T-helper 2 cell treated with Interferon-gamma antibody and Interleukin-4, amounts not matched to agents 5 μg/mL and 100 μg/mL, for 36 hours (primary cell): ENCODE measurements at regions not wholly inside any gene's neighbourhood (a gene's known extent, or its start where the extent isn't known, plus 50 kb on each side); places are given as distances from the start of the nearest gene placed in this dataset.

Experiments
- DNase-seq: peaks from one replicate; pipeline ENCODE4 v3.0.0; 2021; ENCODE audit warnings: low spot score
- H3K27ac Mint-ChIP-seq: one replicate; pipeline ENCODE4 v1.8.0; 2021; ENCODE audit warnings: mild to moderate bottlenecking, mixed read lengths
- H3K27me3 Mint-ChIP-seq: one replicate; pipeline ENCODE4 v1.8.0; 2021; ENCODE audit warnings: low read depth, mixed read lengths
- H3K36me3 Mint-ChIP-seq: one replicate; pipeline ENCODE4 v1.8.0; 2021; ENCODE audit warnings: low read depth, mixed read lengths
- H3K4me1 Mint-ChIP-seq: one replicate; pipeline ENCODE4 v1.8.0; 2021; ENCODE audit warnings: low read depth, mixed read lengths
- H3K4me3 Mint-ChIP-seq: one replicate; pipeline ENCODE4 v1.8.0; 2022; ENCODE audit warnings: mild to moderate bottlenecking, moderate library complexity, mixed read lengths
- H3K9me3 Mint-ChIP-seq: one replicate; pipeline ENCODE4 v1.8.0; 2021; ENCODE audit warnings: mixed read lengths

DNA sequence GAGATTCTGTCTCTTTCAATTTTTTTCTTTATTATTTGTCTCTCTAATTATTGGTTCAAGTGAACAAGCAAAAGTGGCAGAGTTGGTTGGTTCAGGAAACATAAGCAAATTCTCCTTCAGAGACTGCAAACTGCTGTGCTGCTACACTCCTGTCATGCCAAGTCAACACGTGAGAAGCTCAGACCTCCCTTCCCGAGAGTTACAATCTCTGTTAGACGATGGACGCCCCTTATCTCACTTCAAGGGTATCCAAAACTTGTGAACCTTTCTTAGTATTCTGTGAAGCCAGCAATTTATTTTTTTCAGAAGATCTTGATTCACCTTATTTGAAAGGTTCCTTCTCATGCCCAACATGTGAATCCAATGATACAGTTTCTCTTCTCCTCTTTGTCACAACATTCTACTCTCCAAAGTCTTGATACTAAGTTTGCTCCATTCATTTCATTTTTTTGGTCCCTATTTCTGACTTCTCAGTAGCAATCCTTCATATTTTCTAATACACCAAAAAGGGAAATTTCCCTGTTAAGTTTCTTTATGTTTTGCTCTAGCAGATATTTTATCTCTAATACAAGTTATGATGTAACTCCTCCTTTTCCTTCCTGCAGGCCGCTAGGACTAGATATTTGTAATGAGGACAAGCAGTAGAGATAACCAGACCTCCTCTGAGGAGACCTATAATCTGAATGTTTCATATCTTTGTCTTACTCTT is 448.8 kb upstream of the CITED2 start:
- no peak overlapping the region for H3K4me3 Mint-ChIP-seq
- no peak for DNase-seq
- H3K36me3 Mint-ChIP-seq, result no peaks in the 10 kb centered on the region
- no peaks in the 10 kb centered on the region for H3K9me3 Mint-ChIP-seq
- no peak overlapping the region for H3K27ac Mint-ChIP-seq
- peaks cover 4% of the 10 kb centered on the region for H3K27me3 Mint-ChIP-seq
- H3K4me1 Mint-ChIP-seq, result no peaks in the 10 kb centered on the region

DNA sequence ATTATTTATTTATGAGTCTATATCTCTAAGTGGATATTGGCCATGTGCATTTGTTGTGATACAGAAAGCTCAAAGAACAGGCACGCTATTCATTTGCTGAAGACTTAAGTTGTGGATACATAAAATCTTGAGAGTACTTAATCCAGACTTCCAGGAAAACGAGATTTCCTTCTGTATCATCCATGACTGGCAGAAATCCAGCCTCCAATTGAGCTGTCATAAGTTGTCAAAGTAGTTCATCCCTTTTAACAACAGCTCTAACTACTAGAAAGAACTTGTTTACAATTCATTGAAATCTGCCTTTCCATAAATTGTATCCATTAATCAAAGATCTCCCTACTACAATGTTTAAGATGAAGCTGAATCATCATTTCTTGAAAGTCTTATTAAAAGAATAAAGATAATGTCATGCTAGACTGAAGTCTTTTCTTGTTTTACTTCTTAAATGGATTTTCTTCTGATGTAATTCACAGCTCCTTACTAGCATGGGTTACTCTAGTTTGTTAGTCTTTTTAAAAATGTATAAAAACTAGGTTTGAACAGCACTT is 447.3 kb upstream of the CITED2 start:
- Mint-ChIP-seq H3K9me3 (no peaks in the 10 kb centered on the region), H3K27me3 (peaks cover 4% of the 10 kb centered on the region), H3K36me3 (no peaks in the 10 kb centered on the region), H3K4me3 (no peak overlapping the region), H3K4me1 (no peaks in the 10 kb centered on the region), H3K27ac (no peak overlapping the region)
- no peak for DNase-seq

DNA sequence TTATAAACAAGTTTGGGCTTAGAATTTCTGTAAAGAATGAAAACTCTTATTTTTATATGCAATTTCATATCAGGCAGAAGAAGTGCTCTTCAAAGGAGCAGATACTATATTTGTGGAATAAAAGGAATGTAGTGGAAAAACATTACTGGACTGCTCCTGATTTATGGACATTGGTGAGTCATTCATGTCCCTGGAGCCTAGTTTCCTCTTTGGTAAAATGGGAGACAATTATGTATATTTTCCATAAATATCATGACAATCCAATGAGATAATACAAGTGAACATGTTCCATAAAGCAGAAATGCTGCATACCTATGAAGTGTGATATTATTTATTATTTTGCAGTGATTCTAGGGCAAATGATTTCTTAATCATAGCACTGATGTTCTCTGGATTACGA is 445.8 kb upstream of the CITED2 start:
- no peak for DNase-seq

DNA sequence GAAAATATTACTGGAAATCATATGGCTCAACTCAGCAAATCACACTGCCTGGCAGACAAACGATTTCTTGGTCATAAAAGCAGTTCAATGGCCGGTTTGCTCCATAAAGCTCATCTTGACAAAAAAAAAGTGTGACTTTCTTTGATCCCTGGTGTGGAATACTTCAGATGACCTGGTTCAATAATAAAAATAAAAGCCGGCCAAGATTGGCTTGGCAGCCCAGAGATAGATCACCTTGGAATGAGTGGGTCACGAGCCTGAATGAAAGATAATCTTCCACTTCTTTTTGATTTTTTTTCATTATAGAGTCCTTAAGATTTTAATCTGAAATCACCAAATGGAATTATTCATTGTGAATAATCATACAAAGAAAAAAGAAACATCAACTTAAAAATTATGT is 445.3 kb upstream of the CITED2 start:
- H3K27ac Mint-ChIP-seq, result no peak overlapping the region
- DNase-seq, result no peak
- H3K4me1 Mint-ChIP-seq, result no peaks in the 10 kb centered on the region
- H3K27me3 Mint-ChIP-seq, result peaks cover 4% of the 10 kb centered on the region
- H3K4me3 Mint-ChIP-seq, result no peak overlapping the region
- H3K9me3 Mint-ChIP-seq, result no peaks in the 10 kb centered on the region
- H3K36me3 Mint-ChIP-seq, result no peaks in the 10 kb centered on the region

More for the DNA sequence above, 445.8 kb upstream of the CITED2 start:
- H3K4me1 Mint-ChIP-seq, result no peaks in the 10 kb centered on the region
- no peak overlapping the region for H3K27ac Mint-ChIP-seq
- no peaks in the 10 kb centered on the region for H3K36me3 Mint-ChIP-seq
- H3K27me3 Mint-ChIP-seq, result peaks cover 4% of the 10 kb centered on the region
- H3K9me3 Mint-ChIP-seq, result no peaks in the 10 kb centered on the region
- H3K4me3 Mint-ChIP-seq, result no peak overlapping the region

- H3K27ac Mint-ChIP-seq, result no peak overlapping the region
- H3K9me3 Mint-ChIP-seq, result no peaks in the 10 kb centered on the region
- H3K36me3 Mint-ChIP-seq, result no peaks in the 10 kb centered on the region
- H3K27me3 Mint-ChIP-seq, result no peaks in the 10 kb centered on the region
- H3K4me3 Mint-ChIP-seq, result no peak overlapping the region
- DNase-seq, result no peak
- H3K4me1 Mint-ChIP-seq, result no peaks in the 10 kb centered on the region
Measured at GRCh38 chr6:139812939-139813338, 438.5 kb upstream of the CITED2 start.

GRCh38 chr6:139801571-139802321 is 427.3 kb upstream of the CITED2 start:
- H3K9me3 Mint-ChIP-seq, result peaks cover 3% of the 10 kb centered on the region
- no peaks in the 10 kb centered on the region for H3K36me3 Mint-ChIP-seq
- no peak overlapping the region for H3K27ac Mint-ChIP-seq
- no peaks in the 10 kb centered on the region for H3K27me3 Mint-ChIP-seq
- DNase-seq, result no peak
- no peak overlapping the region for H3K4me3 Mint-ChIP-seq
- H3K4me1 Mint-ChIP-seq, result no peaks in the 10 kb centered on the region

DNA sequence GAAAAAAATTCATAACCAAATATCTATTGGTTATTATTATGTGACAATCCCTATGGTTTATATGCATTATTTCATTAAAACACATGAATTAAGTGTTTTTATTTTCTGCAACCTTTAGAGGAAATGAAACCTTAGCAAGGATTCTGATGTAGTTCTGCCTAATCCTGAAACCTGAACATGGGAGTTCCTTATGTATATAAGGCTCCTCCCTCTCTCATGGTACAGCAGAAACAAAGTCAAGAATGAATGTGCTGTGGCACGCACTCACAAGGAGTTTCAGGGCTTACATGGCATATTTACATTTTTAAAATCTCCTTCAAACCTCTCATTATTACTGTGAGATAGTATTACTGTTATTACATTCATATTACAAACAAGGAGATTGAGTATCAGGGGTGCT is 426.4 kb upstream of the CITED2 start:
- Mint-ChIP-seq H3K36me3 (no peaks in the 10 kb centered on the region), H3K4me3 (no peak overlapping the region), H3K27ac (no peak overlapping the region), H3K4me1 (no peaks in the 10 kb centered on the region), H3K9me3 (peaks cover 3% of the 10 kb centered on the region), H3K27me3 (no peaks in the 10 kb centered on the region)
- DNase-seq, result no peak

DNA sequence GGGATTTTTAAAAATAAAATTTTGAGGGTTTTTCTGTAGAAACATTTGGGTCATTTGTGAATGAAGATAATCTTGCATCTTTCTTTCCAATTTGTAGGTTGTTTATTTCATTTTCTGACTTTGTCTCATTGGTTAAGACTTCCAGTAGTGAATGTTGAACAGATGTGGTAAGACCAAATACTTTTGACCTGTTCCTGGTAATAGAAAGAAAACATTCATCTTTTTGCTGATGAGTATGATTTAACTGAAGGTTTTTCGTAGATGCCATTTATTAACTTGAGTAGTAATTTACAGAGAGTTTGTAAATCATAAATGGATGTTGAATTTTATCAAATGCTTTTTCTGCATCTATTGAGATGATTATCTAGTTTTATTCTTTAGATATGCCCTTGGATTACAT is 416.1 kb upstream of the CITED2 start:
- Mint-ChIP-seq H3K4me3 (no peak overlapping the region), H3K27ac (no peak overlapping the region), H3K4me1 (no peaks in the 10 kb centered on the region), H3K9me3 (no peaks in the 10 kb centered on the region), H3K36me3 (no peaks in the 10 kb centered on the region), H3K27me3 (peaks cover 2% of the 10 kb centered on the region)
- DNase-seq, result no peak

- DNase-seq, result no peak
- Mint-ChIP-seq H3K9me3 (no peaks in the 10 kb centered on the region), H3K4me1 (no peaks in the 10 kb centered on the region), H3K27me3 (peaks cover 3% of the 10 kb centered on the region), H3K27ac (no peak overlapping the region), H3K4me3 (no peak overlapping the region), H3K36me3 (no peaks in the 10 kb centered on the region)
Measured at GRCh38 chr6:139784222-139784769, 409.8 kb upstream of the CITED2 start.

DNA sequence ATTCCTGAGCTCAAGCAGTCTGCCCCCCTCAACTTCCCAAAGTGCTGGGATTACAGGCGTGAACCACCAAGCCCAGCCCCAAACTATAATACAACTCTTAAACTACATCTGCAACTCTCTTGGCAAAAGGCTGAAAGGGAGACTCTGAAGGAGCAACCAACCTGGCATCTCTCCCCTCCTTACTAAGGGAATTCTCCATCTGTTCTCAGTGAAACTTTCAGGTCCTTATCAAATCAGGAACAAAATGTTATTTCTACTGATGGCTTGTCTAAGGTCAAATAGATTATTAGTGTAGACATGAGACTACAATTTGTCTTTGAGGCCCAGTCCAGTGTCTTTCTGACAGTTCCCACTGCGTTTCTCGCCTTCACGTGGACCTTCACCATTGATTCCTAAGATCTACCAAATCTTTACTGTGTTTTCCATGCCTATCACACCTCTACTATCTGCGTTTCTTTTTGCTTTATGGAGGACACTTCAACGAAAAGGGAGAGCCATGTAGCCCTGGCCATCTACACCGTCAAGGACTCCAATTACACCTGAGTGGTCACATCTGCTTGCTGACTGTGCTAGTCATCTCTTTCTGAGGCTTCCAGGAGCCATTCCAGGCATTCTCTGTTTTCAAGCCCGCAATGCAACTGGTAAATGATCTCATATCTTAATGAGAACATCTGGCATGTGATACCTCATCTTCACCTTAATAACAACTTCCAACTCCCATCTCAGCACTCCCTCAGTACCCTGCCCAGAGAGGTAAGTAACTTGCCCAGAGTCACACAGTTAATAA is 405.7 kb upstream of the CITED2 start:
- no peak for DNase-seq
- Mint-ChIP-seq H3K36me3 (no peaks in the 10 kb centered on the region), H3K4me1 (no peaks in the 10 kb centered on the region), H3K4me3 (no peak overlapping the region), H3K27me3 (no peaks in the 10 kb centered on the region), H3K9me3 (no peaks in the 10 kb centered on the region), H3K27ac (no peak overlapping the region)

DNA sequence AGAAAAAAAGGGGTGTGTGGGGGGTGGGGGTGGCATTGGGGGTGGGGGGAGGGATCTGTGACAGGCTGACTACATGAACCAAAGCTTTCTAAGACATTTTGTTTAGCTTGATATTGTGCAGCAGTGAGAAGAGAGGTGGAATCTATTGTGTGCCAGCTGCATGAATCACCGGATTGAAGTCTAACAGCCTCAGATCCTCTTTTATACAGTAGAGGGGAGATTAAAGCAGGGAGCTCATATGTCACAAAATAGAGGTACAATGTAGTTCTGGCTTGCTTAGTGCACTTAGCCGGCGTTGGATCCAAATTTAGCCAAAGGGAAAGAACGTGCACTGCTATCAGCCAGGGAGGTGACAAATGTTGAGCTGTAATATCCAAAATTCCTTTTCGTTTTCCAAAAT is 404.2 kb upstream of the CITED2 start:
- no peak overlapping the region for H3K27ac Mint-ChIP-seq
- H3K9me3 Mint-ChIP-seq, result no peaks in the 10 kb centered on the region
- H3K36me3 Mint-ChIP-seq, result no peaks in the 10 kb centered on the region

GRCh38 chr6:139778106-139778505 is 403.7 kb upstream of the CITED2 start:
- no peak overlapping the region for H3K27ac Mint-ChIP-seq
- no peaks in the 10 kb centered on the region for H3K27me3 Mint-ChIP-seq
- H3K4me3 Mint-ChIP-seq, result no peak overlapping the region
- no peaks in the 10 kb centered on the region for H3K4me1 Mint-ChIP-seq
- no peak for DNase-seq
- H3K36me3 Mint-ChIP-seq, result no peaks in the 10 kb centered on the region
- H3K9me3 Mint-ChIP-seq, result no peaks in the 10 kb centered on the region

More for the DNA sequence above, 404.2 kb upstream of the CITED2 start:
- DNase-seq, result no peak
- H3K4me3 Mint-ChIP-seq, result no peak overlapping the region
- H3K27me3 Mint-ChIP-seq, result no peaks in the 10 kb centered on the region
- no peaks in the 10 kb centered on the region for H3K4me1 Mint-ChIP-seq

- no peak overlapping the region for H3K4me3 Mint-ChIP-seq
- no peaks in the 10 kb centered on the region for H3K4me1 Mint-ChIP-seq
- no peaks in the 10 kb centered on the region for H3K9me3 Mint-ChIP-seq
Measured at GRCh38 chr6:139777202-139777970, 402.9 kb upstream of the CITED2 start.

More at GRCh38 chr6:139777202-139777970, 402.9 kb upstream of the CITED2 start:
- Mint-ChIP-seq H3K36me3 (no peaks in the 10 kb centered on the region), H3K27me3 (no peaks in the 10 kb centered on the region), H3K27ac (no peak overlapping the region)
- no peak for DNase-seq
